H1 (cell line): ENCODE measurements at regions not wholly inside any gene's neighbourhood (a gene's known extent, or its start where the extent isn't known, plus 50 kb on each side); places are given as distances from the start of the nearest gene placed in this dataset.

Experiments used
- FOSL1 ChIP-seq: IDR thresholded peaks from 2 replicates; pipeline ENCODE4 v1.6.1; 2011; ENCODE audit warnings: mild to moderate bottlenecking, low read depth, low read length, moderate library complexity; ENCODE audit not compliant: insufficient read depth
- HDAC6 ChIP-seq: IDR thresholded peaks from one replicate; pipeline ENCODE4 v1.7.1; 2012; ENCODE audit warnings: low read depth, mild to moderate bottlenecking, inconsistent platforms, low read length, moderate library complexity
- RNF2 ChIP-seq: fragments of 200-900, 300-1000 bp; sonication (generic); IDR thresholded peaks from 2 replicates; pipeline ENCODE4 v1.7.1; 2016; ENCODE audit warnings: borderline replicate concordance, low read depth, mild to moderate bottlenecking, antibody characterized with exemption, low read length; ENCODE audit not compliant: poor library complexity, severe bottlenecking; ENCODE audit errors: missing control alignments
- SP1 ChIP-seq: IDR thresholded peaks from 2 replicates; pipeline ENCODE4 v1.6.1; 2011; ENCODE audit warnings: low read depth, low read length
- TEAD4 ChIP-seq: IDR thresholded peaks from 2 replicates; pipeline ENCODE4 v1.6.1; 2012; ENCODE audit warnings: low read depth, low read length, inconsistent platforms, mixed read lengths
- TF ChIP-seq, protein P1 (sequence below), 3 experiments: IDR thresholded peaks; 1 replicate in 2 of 3; 2 replicates in 1 of 3; pipeline versions ENCODE4 v1.5.1 to v1.6.1; 2011; ENCODE audit warnings: low read length in 3 of 3, mild to moderate bottlenecking in 3 of 3, inconsistent platforms in 2 of 3, low read depth in 1 of 3, moderate library complexity in 1 of 3; ENCODE audit not compliant: insufficient read depth in 1 of 3; ENCODE audit errors: control extremely low read depth in 1 of 3

DNA sequence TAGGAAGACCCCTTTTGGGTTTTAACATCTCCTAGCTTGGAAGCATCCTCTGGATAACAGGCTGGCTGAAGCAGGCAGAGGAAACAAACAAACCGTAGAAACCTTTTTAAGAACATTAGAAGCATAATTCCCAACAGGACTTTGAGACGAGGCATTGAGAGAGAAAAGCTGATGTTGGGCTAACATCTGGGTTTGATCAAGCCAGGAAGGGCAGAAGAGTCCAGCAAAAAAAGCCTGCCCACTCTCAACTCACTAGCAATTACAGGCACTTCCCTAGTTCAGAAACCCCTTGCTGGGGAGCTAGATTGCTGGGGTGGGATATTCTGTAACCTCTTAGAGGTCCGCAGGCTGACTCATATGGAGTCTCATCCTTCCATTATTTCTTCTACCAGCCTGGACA, 75.4 kb upstream of the CTNNA1 start:
- TF ChIP-seq SP1 (no peak), HDAC6 (no peak), TEAD4 (no peak), FOSL1 (no peak), RNF2 (no peak)
- TF ChIP-seq, protein P1, sequence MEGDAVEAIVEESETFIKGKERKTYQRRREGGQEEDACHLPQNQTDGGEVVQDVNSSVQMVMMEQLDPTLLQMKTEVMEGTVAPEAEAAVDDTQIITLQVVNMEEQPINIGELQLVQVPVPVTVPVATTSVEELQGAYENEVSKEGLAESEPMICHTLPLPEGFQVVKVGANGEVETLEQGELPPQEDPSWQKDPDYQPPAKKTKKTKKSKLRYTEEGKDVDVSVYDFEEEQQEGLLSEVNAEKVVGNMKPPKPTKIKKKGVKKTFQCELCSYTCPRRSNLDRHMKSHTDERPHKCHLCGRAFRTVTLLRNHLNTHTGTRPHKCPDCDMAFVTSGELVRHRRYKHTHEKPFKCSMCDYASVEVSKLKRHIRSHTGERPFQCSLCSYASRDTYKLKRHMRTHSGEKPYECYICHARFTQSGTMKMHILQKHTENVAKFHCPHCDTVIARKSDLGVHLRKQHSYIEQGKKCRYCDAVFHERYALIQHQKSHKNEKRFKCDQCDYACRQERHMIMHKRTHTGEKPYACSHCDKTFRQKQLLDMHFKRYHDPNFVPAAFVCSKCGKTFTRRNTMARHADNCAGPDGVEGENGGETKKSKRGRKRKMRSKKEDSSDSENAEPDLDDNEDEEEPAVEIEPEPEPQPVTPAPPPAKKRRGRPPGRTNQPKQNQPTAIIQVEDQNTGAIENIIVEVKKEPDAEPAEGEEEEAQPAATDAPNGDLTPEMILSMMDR (IDR thresholded peaks at IDR 0.05; ENCODE audit: control extremely low read depth in 1 of 3, insufficient read depth in 1 of 3, low read depth in 1 of 3, low read length in 3 of 3), result no peak
